Loucy (cell line): ENCODE measurements at regions not wholly inside any gene's neighbourhood (a gene's known extent, or its start where the extent isn't known, plus 50 kb on each side); places are given as distances from the start of the nearest gene placed in this dataset.

Experiments used
- H2AFZ ChIP-seq: fragments of 200-600 bp; sonication (generic); 2 replicates; pipeline ENCODE4 v1.6.0; 2016; ENCODE audit warnings: antibody characterized with exemption, mild to moderate bottlenecking, low read length, moderate library complexity
- H3F3A ChIP-seq: fragments of 200-600 bp; 2 replicates; pipeline ENCODE4 v1.6.0; 2016; ENCODE audit warnings: antibody characterized with exemption, low read depth, mild to moderate bottlenecking
- H3K27me3 ChIP-seq: fragments of 200-600 bp; sonication (generic); 2 replicates; pipeline ENCODE4 v1.6.1; 2014; ENCODE audit warnings: low read length, mild to moderate bottlenecking; ENCODE audit not compliant: insufficient read depth, poor library complexity, severe bottlenecking
- H3K36me3 ChIP-seq: fragments of 200-600 bp; sonication (generic); 2 replicates; pipeline ENCODE4 v1.6.1; 2016; ENCODE audit warnings: low read length; ENCODE audit not compliant: insufficient read depth
- H3K4me1 ChIP-seq: fragments of 200-600 bp; sonication (generic); 2 replicates; pipeline ENCODE4 v1.5.1; 2014; ENCODE audit warnings: low read length, mild to moderate bottlenecking; ENCODE audit not compliant: insufficient read depth, poor library complexity, severe bottlenecking
- H3K4me2 ChIP-seq: fragments of 200-600 bp; sonication (generic); 2 replicates; pipeline ENCODE4 v1.6.0; 2014; ENCODE audit warnings: antibody characterized with exemption, low read length, low read depth, mild to moderate bottlenecking; ENCODE audit not compliant: poor library complexity, severe bottlenecking
- H3K4me3 ChIP-seq: fragments of 200-600 bp; sonication (generic); 2 replicates; pipeline ENCODE4 v1.5.1; 2014; ENCODE audit warnings: low read length, mild to moderate bottlenecking, mixed read lengths; ENCODE audit not compliant: poor library complexity, severe bottlenecking
- H3K79me2 ChIP-seq: fragments of 200-600 bp; sonication (generic); 2 replicates; pipeline ENCODE4 v1.6.1; 2014; ENCODE audit warnings: low read length; ENCODE audit not compliant: insufficient read depth
- H3K9ac ChIP-seq: fragments of 200-600 bp; sonication (generic); 2 replicates; pipeline ENCODE4 v1.6.0; 2014; ENCODE audit warnings: mild to moderate bottlenecking, low read depth, low read length, moderate library complexity; ENCODE audit not compliant: poor library complexity, severe bottlenecking
- H3K9me2 ChIP-seq: fragments of 200-600 bp; sonication (generic); replicated peaks from 2 replicates; pipeline ENCODE4 v1.6.1; 2016; ENCODE audit warnings: low read depth, low read length, mixed read lengths
- H3K9me3 ChIP-seq: fragments of 200-600 bp; sonication (generic); 2 replicates; pipeline ENCODE4 v1.6.1; 2014; ENCODE audit warnings: mild to moderate bottlenecking, antibody characterized with exemption, low read length, low read depth; ENCODE audit not compliant: insufficient read depth
- H4K20me1 ChIP-seq: fragments of 200-600 bp; sonication (generic); 2 replicates; pipeline ENCODE4 v1.6.0; 2014; ENCODE audit warnings: antibody characterized with exemption, low read length, mild to moderate bottlenecking; ENCODE audit not compliant: insufficient read depth, poor library complexity, severe bottlenecking
- EZH2phosphoT487 ChIP-seq: fragments of 200-600 bp; IDR thresholded peaks from 2 replicates; pipeline ENCODE4 v1.6.1; 2018; ENCODE audit warnings: antibody characterized with exemption, mild to moderate bottlenecking, moderate library complexity, borderline replicate concordance
- TF ChIP-seq, protein P1 (sequence below): fragments of 200-600 bp; sonication (generic); conservative IDR thresholded peaks from 2 replicates; pipeline ENCODE4 v1.5.1; 2014; ENCODE audit warnings: mild to moderate bottlenecking, antibody characterized with exemption, low read length

DNA sequence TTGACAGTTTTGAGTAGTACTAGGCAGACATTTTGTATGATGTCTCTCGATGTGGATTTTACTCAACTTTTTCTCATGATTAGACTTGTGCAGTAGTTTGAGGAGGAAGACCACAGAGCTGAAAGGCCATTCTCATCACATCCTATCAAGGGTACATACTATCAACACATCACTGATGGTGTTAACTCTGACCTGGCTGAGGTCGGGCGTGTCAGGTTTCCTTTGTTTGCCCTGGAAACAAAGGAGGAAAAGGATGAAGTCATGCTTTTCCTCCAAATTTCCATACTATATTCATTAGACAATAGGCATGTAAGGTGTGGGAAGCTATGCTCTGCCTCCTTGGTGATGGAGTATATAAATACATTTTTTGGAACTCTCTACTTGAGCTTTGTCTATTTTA, 211.1 kb downstream of the DSEL start:
- TF ChIP-seq EZH2phosphoT487 = no peak
- TF ChIP-seq, protein P1, sequence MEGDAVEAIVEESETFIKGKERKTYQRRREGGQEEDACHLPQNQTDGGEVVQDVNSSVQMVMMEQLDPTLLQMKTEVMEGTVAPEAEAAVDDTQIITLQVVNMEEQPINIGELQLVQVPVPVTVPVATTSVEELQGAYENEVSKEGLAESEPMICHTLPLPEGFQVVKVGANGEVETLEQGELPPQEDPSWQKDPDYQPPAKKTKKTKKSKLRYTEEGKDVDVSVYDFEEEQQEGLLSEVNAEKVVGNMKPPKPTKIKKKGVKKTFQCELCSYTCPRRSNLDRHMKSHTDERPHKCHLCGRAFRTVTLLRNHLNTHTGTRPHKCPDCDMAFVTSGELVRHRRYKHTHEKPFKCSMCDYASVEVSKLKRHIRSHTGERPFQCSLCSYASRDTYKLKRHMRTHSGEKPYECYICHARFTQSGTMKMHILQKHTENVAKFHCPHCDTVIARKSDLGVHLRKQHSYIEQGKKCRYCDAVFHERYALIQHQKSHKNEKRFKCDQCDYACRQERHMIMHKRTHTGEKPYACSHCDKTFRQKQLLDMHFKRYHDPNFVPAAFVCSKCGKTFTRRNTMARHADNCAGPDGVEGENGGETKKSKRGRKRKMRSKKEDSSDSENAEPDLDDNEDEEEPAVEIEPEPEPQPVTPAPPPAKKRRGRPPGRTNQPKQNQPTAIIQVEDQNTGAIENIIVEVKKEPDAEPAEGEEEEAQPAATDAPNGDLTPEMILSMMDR = no peak
- Histone ChIP-seq H3F3A (no peaks in the 10 kb centered on the region), H3K4me3 (no peak overlapping the region), H3K36me3 (no peaks in the 10 kb centered on the region), H2AFZ (no peak overlapping the region), H3K9ac (no peak overlapping the region), H3K27me3 (no peaks in the 10 kb centered on the region), H3K4me1 (no peaks in the 10 kb centered on the region), H3K4me2 (no peak overlapping the region), H3K9me2 (peaks cover 3% of the 10 kb centered on the region; the same call in 1 of the 2 replicates), H3K79me2 (no peaks in the 10 kb centered on the region), H3K9me3 (peaks cover 13% of the 10 kb centered on the region; the same call in 1 of the 2 replicates), H4K20me1 (no peaks in the 10 kb centered on the region)

DNA sequence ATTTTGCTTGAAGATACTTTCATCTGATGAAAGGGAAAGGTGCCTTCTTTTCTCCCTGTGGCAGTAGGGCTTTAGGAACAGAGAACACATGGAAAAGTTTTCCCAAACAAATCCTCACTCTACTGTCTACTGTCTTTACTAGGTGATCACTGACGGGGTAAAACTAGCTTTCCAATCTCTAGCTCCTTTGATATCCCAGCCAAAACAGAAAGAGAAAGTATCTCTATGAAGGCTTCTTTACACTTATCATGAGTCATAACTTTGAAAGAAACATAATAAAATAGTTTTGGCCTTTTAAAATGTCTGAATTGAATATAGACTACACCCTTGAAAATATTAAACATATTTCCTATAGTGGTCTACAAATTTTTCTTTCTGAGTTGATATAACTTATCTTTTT, 214.5 kb downstream of the DSEL start:
- H2AFZ ChIP-seq = peak overlapping the region; percentile 72
- H3F3A ChIP-seq = no peaks in the 10 kb centered on the region
- no peaks in the 10 kb centered on the region for H3K36me3 ChIP-seq
- TF ChIP-seq, protein P1 = no peak
- TF ChIP-seq EZH2phosphoT487 = no peak
- H3K9me2 ChIP-seq = peaks cover 3% of the 10 kb centered on the region; the same call in 1 of the 2 replicates
- no peaks in the 10 kb centered on the region for H3K4me1 ChIP-seq
- H4K20me1 ChIP-seq = no peaks in the 10 kb centered on the region
- H3K79me2 ChIP-seq = no peaks in the 10 kb centered on the region
- no peak overlapping the region for H3K9ac ChIP-seq
- H3K4me3 ChIP-seq = no peak overlapping the region
- peaks cover 24% of the 10 kb centered on the region; the same call in 1 of the 2 replicates for H3K9me3 ChIP-seq
- H3K27me3 ChIP-seq = no peaks in the 10 kb centered on the region
- H3K4me2 ChIP-seq = peak overlapping the region; percentile 13

DNA sequence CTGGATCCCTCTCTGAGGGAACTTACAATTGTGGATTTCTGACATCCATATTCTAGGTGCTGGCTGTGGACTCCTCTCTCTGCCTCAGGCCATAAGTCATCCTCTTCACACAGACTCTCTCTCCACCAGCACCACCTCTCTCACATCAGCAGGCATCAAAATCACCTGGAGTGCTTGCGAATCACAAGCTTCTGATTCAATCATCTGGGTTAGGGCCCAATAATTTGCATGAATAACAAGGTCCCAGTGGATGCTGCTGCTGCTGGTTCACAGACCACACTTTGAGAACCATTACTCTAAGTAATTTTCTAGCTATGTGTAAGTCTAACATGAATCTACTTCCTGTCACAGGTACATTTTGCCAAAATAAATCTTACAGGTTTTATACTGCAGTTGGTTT, 214.9 kb downstream of the DSEL start:
- Histone ChIP-seq H3K79me2 (no peaks in the 10 kb centered on the region), H3K9me2 (peaks cover 3% of the 10 kb centered on the region; the same call in 1 of the 2 replicates), H2AFZ (peak overlapping the region; percentile 72), H3K36me3 (no peaks in the 10 kb centered on the region), H3K9me3 (peaks cover 24% of the 10 kb centered on the region; the same call in 1 of the 2 replicates), H3K27me3 (no peaks in the 10 kb centered on the region), H3K4me3 (no peak overlapping the region), H4K20me1 (no peaks in the 10 kb centered on the region), H3K9ac (no peak overlapping the region), H3K4me1 (no peaks in the 10 kb centered on the region), H3K4me2 (no peak overlapping the region), H3F3A (no peaks in the 10 kb centered on the region)
- TF ChIP-seq, protein P1 = no peak
- TF ChIP-seq EZH2phosphoT487 = no peak
